ENCODE measurements at regions not wholly inside any gene's neighbourhood (a gene's known extent, or its start where the extent isn't known, plus 50 kb on each side); places are given as distances from the start of the nearest gene placed in this dataset.

- no peak for TF ChIP-seq CTCF (IDR thresholded peaks at IDR 0.05; ENCODE audit: borderline replicate concordance, control extremely low read depth, extremely low read depth, insufficient read depth, missing control alignments)
- DNase-seq (ENCODE audit: low spot score), result no peak
- in situ Hi-C loops (cut with MboI; ENCODE audit: low sequenced_read_pairs, unreplicated experiment), result no loop called here
Measured at GRCh38 chr14:98082833-98083232, 1189.2 kb downstream of the BCL11B start.

DNA sequence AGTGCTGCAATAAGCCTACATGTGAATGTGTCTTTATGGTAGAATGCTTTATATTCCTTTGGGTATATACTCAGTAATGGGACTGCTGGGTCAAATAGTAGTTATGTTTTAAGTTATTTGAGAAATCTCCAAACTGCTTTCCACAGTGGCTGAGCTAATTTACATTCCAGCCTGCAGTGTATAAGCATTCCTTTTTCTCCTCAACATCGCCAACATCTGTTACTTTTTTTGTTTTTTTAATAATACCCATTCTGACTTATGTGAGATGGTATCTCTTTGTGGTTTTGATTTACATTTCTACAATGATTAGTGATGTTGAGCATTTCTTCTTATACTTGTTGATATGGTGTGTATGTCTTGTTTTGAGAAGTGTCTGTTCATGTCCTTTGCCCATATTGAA is 1186.2 kb downstream of the BCL11B start:
- in situ Hi-C loops (cut with MboI; ENCODE audit: low sequenced_read_pairs, unreplicated experiment), result no loop called here
- no peak for TF ChIP-seq CTCF (IDR thresholded peaks at IDR 0.05; ENCODE audit: borderline replicate concordance, control extremely low read depth, extremely low read depth, insufficient read depth, missing control alignments)
- DNase-seq (ENCODE audit: low spot score), result no peak

DNA sequence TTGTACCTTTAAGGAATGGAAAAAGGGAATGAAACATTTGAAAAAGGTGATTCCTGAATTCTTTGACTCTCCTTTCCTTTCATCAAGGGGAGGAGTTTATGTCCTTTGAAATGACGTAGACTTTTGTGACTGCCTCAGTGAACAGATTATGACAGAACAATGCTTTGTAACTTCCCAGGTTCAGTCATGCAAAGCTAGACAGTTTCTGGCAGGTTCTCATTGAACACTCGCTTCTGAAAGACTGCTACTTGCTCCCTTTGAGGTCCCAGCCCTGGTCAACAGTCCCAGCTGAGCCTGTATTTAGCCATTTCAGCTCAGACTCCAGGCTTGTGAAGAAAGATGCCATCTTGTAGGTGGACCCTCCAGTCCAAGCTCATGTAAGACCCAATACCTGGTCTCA is 1178.9 kb downstream of the BCL11B start:
- no peak for TF ChIP-seq CTCF (IDR thresholded peaks at IDR 0.05; ENCODE audit: borderline replicate concordance, control extremely low read depth, extremely low read depth, insufficient read depth, missing control alignments)
- in situ Hi-C loops (cut with MboI; ENCODE audit: low sequenced_read_pairs, unreplicated experiment), result no loop called here
- DNase-seq (ENCODE audit: low spot score), result no peak

GRCh38 chr14:98099527-98099926 is 1172.5 kb downstream of the BCL11B start:
- DNase-seq (ENCODE audit: low spot score), result no peak
- TF ChIP-seq CTCF (IDR thresholded peaks at IDR 0.05; ENCODE audit: borderline replicate concordance, control extremely low read depth, extremely low read depth, insufficient read depth, missing control alignments), result no peak
- in situ Hi-C loops (cut with MboI; ENCODE audit: low sequenced_read_pairs, unreplicated experiment), result no loop called here

- no peak for DNase-seq (ENCODE audit: low spot score)
- TF ChIP-seq CTCF (IDR thresholded peaks at IDR 0.05; ENCODE audit: borderline replicate concordance, control extremely low read depth, extremely low read depth, insufficient read depth, missing control alignments), result no peak
- in situ Hi-C loops (cut with MboI; ENCODE audit: low sequenced_read_pairs, unreplicated experiment), result no loop called here
Measured at GRCh38 chr14:98101323-98101722, 1170.7 kb downstream of the BCL11B start.

GRCh38 chr14:98103705-98104104 is 1168.3 kb downstream of the BCL11B start:
- no peak for TF ChIP-seq CTCF (IDR thresholded peaks at IDR 0.05; ENCODE audit: borderline replicate concordance, control extremely low read depth, extremely low read depth, insufficient read depth, missing control alignments)
- DNase-seq (ENCODE audit: low spot score), result no peak
- in situ Hi-C loops (cut with MboI; ENCODE audit: low sequenced_read_pairs, unreplicated experiment), result no loop called here

DNA sequence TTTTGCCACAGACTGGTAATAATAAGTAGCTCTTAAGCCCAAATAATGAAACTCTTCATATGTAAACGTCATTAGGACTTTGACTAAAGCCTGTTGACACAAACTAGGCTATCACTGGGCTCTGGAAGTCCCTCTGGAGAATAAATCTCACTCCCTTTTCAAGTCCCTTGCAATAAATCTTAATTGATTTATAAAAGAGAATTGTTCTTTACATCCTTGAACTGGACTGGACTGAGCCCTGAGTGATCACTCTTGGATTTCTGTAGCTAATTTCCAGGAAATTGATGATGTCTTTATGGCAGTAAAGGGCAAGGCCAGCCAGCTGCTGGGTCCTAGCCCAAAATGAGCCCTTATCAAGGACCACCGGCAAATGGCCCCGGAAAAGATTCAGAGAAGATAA is 1162.7 kb downstream of the BCL11B start:
- TF ChIP-seq CTCF (IDR thresholded peaks at IDR 0.05; ENCODE audit: borderline replicate concordance, control extremely low read depth, extremely low read depth, insufficient read depth, missing control alignments), result no peak
- no peak for DNase-seq (ENCODE audit: low spot score)
- in situ Hi-C loops (cut with MboI; ENCODE audit: low sequenced_read_pairs, unreplicated experiment), result no loop called here
